ENCODE measurements at regions not wholly inside any gene's neighbourhood (a gene's known extent, or its start where the extent isn't known, plus 50 kb on each side); places are given as distances from the start of the nearest gene placed in this dataset.

DNA sequence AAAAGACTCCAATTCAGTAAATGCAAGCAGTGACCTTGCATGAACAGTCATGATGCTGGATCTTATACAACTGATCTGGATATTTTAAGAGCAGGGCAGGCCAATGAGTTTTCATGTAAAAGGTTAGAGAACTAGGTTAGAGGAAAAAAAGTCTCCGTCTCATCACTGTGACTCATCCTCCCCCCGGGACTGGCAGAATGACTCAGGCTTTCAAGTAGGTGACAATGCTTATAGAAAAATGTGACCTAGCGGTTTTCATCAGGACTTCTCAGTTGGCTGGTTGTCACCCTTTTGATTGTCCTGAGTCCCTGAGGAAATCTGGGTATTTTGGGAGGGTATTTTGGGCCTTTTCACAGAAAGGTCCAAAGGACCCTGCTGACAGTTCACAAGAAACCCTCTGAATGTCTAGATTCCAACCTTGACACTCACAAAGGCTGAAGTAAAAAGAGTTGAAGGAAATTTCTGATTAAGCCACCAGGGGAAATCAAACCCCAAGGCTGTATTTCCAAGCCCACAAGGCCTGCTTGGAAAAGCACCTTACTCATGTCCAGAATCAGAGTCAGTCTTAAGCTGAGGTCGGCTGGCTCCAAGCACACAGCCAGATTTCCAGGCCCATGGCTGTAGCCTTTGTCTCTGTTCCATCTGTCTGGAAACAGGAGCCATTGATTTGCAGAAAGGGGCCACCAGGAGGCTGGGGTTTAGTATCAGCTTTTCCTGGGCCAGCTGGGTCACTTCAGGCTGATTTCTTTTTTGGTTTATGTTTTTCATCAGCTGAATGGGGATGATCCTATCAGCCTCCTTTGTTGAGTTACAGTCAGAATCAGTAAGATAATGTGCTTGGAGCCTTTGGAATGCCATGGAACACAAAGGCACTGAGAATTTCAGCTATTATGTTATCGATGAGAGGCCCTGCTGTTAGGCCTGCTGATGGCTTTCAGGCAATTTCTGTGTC lies 226.4 kb upstream of the HABP2 start:
- TF ChIP-seq POLR2A (IDR thresholded peaks at IDR 0.05) (no peak), CTCF (IDR thresholded peaks at IDR 0.05) (no peak)
